ENCODE measurements at regions not wholly inside any gene's neighbourhood (a gene's known extent, or its start where the extent isn't known, plus 50 kb on each side); places are given as distances from the start of the nearest gene placed in this dataset.
"Not testable (repeated sequence)": the region's sequence is repeated elsewhere in the genome, so short reads cannot be mapped to it uniquely, and the experiment has no call there.

GRCh38 chr3:69628951-69629350 lies 110.3 kb upstream of the MITF start:
- Mint-ChIP-seq H3K4me1 (ENCODE audit: low read depth) (no peaks in the 10 kb centered on the region), H3K9me3 (peaks cover 13 to 17% of the 10 kb centered on the region in 2 donors), H3K4me3 (no peak overlapping the region), H3K27ac (no peak overlapping the region), H3K27me3 (ENCODE audit: low read depth) (no peaks in the 10 kb centered on the region), H3K36me3 (ENCODE audit: insufficient read depth in 2 of 2) (peaks cover 1 to 3% of the 10 kb centered on the region in 2 donors)
- ATAC-seq (replicated peaks in 1 of 2) (no peak), DNase-seq (no peak)

- H3K27me3 Mint-ChIP-seq (ENCODE audit: low read depth), result no peaks in the 10 kb centered on the region
- peaks cover 3 to 6% of the 10 kb centered on the region in 2 donors for H3K9me3 Mint-ChIP-seq
- ATAC-seq (replicated peaks in 1 of 2) (no peak), DNase-seq (no peak)
- H3K4me1 Mint-ChIP-seq (ENCODE audit: low read depth), result no peaks in the 10 kb centered on the region
- H3K36me3 Mint-ChIP-seq (ENCODE audit: insufficient read depth in 2 of 2), result peaks cover 2 to 5% of the 10 kb centered on the region in 2 donors
- H3K4me3 Mint-ChIP-seq, result no peak overlapping the region
- H3K27ac Mint-ChIP-seq, result no peak overlapping the region
These were observed 126.0 kb upstream of the MITF start for GRCh38 chr3:69613286-69613685.

GRCh38 chr3:69612791-69613190 lies 126.5 kb upstream of the MITF start:
- H3K9me3 Mint-ChIP-seq, result peaks cover 3 to 6% of the 10 kb centered on the region in 2 donors
- no peak overlapping the region for H3K4me3 Mint-ChIP-seq
- no peak overlapping the region for H3K27ac Mint-ChIP-seq
- no peaks in the 10 kb centered on the region for H3K4me1 Mint-ChIP-seq (ENCODE audit: low read depth)
- no peak for ATAC-seq (replicated peaks in 1 of 2)
- H3K27me3 Mint-ChIP-seq (ENCODE audit: low read depth), result no peaks in the 10 kb centered on the region
- peaks cover 2 to 5% of the 10 kb centered on the region in 2 donors for H3K36me3 Mint-ChIP-seq (ENCODE audit: insufficient read depth in 2 of 2)
- DNase-seq, result no peak

- H3K9me3 Mint-ChIP-seq; H3K4me1 Mint-ChIP-seq (ENCODE audit: low read depth); DNase-seq; H3K4me3 Mint-ChIP-seq; ATAC-seq (replicated peaks in 1 of 2); H3K36me3 Mint-ChIP-seq (ENCODE audit: insufficient read depth in 2 of 2); H3K27me3 Mint-ChIP-seq (ENCODE audit: low read depth); H3K27ac Mint-ChIP-seq: not testable (repeated sequence)
These were observed 129.7 kb upstream of the MITF start for GRCh38 chr3:69609566-69609965.

- no peak overlapping the region for H3K27ac Mint-ChIP-seq
- no peaks in the 10 kb centered on the region for H3K4me1 Mint-ChIP-seq (ENCODE audit: low read depth)
- H3K27me3 Mint-ChIP-seq (ENCODE audit: low read depth), result peaks cover 6% of the 10 kb centered on the region
- H3K4me3 Mint-ChIP-seq, result no peak overlapping the region
- peaks cover 2 to 5% of the 10 kb centered on the region in 2 donors for H3K36me3 Mint-ChIP-seq (ENCODE audit: insufficient read depth in 2 of 2)
- no peak for DNase-seq
- peaks cover 5 to 6% of the 10 kb centered on the region in 2 donors for H3K9me3 Mint-ChIP-seq
- no peak for ATAC-seq (replicated peaks in 1 of 2)
These were observed 131.6 kb upstream of the MITF start for GRCh38 chr3:69607466-69608305.

- DNase-seq, result no peak
- no peaks in the 10 kb centered on the region for H3K4me1 Mint-ChIP-seq (ENCODE audit: low read depth)
- H3K36me3 Mint-ChIP-seq (ENCODE audit: insufficient read depth in 2 of 2), result peaks cover 2 to 5% of the 10 kb centered on the region in 2 donors
- no peak for ATAC-seq (replicated peaks in 1 of 2)
- peaks cover 4 to 6% of the 10 kb centered on the region in 2 donors for H3K9me3 Mint-ChIP-seq
- peaks cover 6% of the 10 kb centered on the region for H3K27me3 Mint-ChIP-seq (ENCODE audit: low read depth)
- no peak overlapping the region for H3K4me3 Mint-ChIP-seq
- H3K27ac Mint-ChIP-seq, result no peak overlapping the region
These were observed 133.4 kb upstream of the MITF start for GRCh38 chr3:69605867-69606266.

GRCh38 chr3:69604735-69605450 lies 134.4 kb upstream of the MITF start:
- Mint-ChIP-seq H3K4me3 (no peak overlapping the region), H3K27me3 (ENCODE audit: low read depth) (peaks cover 6% of the 10 kb centered on the region), H3K4me1 (ENCODE audit: low read depth) (no peaks in the 10 kb centered on the region), H3K9me3 (peaks cover 6 to 8% of the 10 kb centered on the region in 2 donors), H3K36me3 (ENCODE audit: insufficient read depth in 2 of 2) (peaks cover 2 to 5% of the 10 kb centered on the region in 2 donors), H3K27ac (no peak overlapping the region)
- DNase-seq (no peak), ATAC-seq (replicated peaks in 1 of 2) (no peak)

GRCh38 chr3:69602112-69602511 lies 137.2 kb upstream of the MITF start:
- no peaks in the 10 kb centered on the region for H3K4me1 Mint-ChIP-seq (ENCODE audit: low read depth)
- no peaks in the 10 kb centered on the region for H3K36me3 Mint-ChIP-seq (ENCODE audit: insufficient read depth in 2 of 2)
- H3K4me3 Mint-ChIP-seq, result no peak overlapping the region
- no peak for ATAC-seq (replicated peaks in 1 of 2)
- no peak overlapping the region for H3K27ac Mint-ChIP-seq
- H3K9me3 Mint-ChIP-seq, result peaks cover 2 to 4% of the 10 kb centered on the region in 2 donors
- peaks cover 6% of the 10 kb centered on the region for H3K27me3 Mint-ChIP-seq (ENCODE audit: low read depth)
- DNase-seq, result no peak

GRCh38 chr3:69594286-69594685 lies 145.0 kb upstream of the MITF start:
- peaks cover 3% of the 10 kb centered on the region in 2 donors for H3K9me3 Mint-ChIP-seq
- no peaks in the 10 kb centered on the region for H3K4me1 Mint-ChIP-seq (ENCODE audit: low read depth)
- peaks cover 0 to 1% of the 10 kb centered on the region in 2 donors for H3K36me3 Mint-ChIP-seq (ENCODE audit: insufficient read depth in 2 of 2)
- ATAC-seq (replicated peaks in 1 of 2), result no peak
- no peaks in the 10 kb centered on the region for H3K27me3 Mint-ChIP-seq (ENCODE audit: low read depth)
- no peak overlapping the region for H3K27ac Mint-ChIP-seq
- DNase-seq, result no peak
- H3K4me3 Mint-ChIP-seq, result no peak overlapping the region

GRCh38 chr3:69591164-69591736 lies 148.0 kb upstream of the MITF start:
- Mint-ChIP-seq H3K4me3 (no peak overlapping the region), H3K27me3 (ENCODE audit: low read depth) (no peaks in the 10 kb centered on the region), H3K36me3 (ENCODE audit: insufficient read depth in 2 of 2) (peaks cover 0 to 2% of the 10 kb centered on the region in 2 donors), H3K4me1 (ENCODE audit: low read depth) (no peaks in the 10 kb centered on the region), H3K27ac (no peak overlapping the region), H3K9me3 (peaks cover 7% of the 10 kb centered on the region in 2 donors)
- DNase-seq, result no peak
- ATAC-seq (replicated peaks in 1 of 2), result no peak

GRCh38 chr3:69590111-69590510 lies 149.2 kb upstream of the MITF start:
- no peaks in the 10 kb centered on the region for H3K4me1 Mint-ChIP-seq (ENCODE audit: low read depth)
- H3K27ac Mint-ChIP-seq, result no peak overlapping the region
- no peak for DNase-seq
- peaks cover under 1% of the 10 kb centered on the region for H3K27me3 Mint-ChIP-seq (ENCODE audit: low read depth)
- no peak overlapping the region for H3K4me3 Mint-ChIP-seq
- peaks cover 7 to 8% of the 10 kb centered on the region in 2 donors for H3K9me3 Mint-ChIP-seq
- H3K36me3 Mint-ChIP-seq (ENCODE audit: insufficient read depth in 2 of 2), result peaks cover 0 to 3% of the 10 kb centered on the region in 2 donors
- no peak for ATAC-seq (replicated peaks in 1 of 2)

GRCh38 chr3:69588170-69588569 lies 151.1 kb upstream of the MITF start:
- H3K4me1 Mint-ChIP-seq (ENCODE audit: low read depth), result no peaks in the 10 kb centered on the region
- peaks cover 14 to 17% of the 10 kb centered on the region in 2 donors for H3K9me3 Mint-ChIP-seq
- DNase-seq (no peak), ATAC-seq (replicated peaks in 1 of 2) (no peak)
- peaks cover 6% of the 10 kb centered on the region for H3K27me3 Mint-ChIP-seq (ENCODE audit: low read depth)
- H3K36me3 Mint-ChIP-seq (ENCODE audit: insufficient read depth in 2 of 2), result peaks cover 0 to 3% of the 10 kb centered on the region in 2 donors
- H3K4me3 Mint-ChIP-seq, result no peak overlapping the region
- no peak overlapping the region for H3K27ac Mint-ChIP-seq

- DNase-seq (no peak), ATAC-seq (replicated peaks in 1 of 2) (no peak)
- Mint-ChIP-seq H3K36me3 (ENCODE audit: insufficient read depth in 2 of 2) (peaks cover 0 to 2% of the 10 kb centered on the region in 2 donors), H3K4me1 (ENCODE audit: low read depth) (no peaks in the 10 kb centered on the region), H3K4me3 (no peak overlapping the region), H3K27ac (no peak overlapping the region), H3K9me3 (peaks cover 11 to 14% of the 10 kb centered on the region in 2 donors), H3K27me3 (ENCODE audit: low read depth) (peaks cover 6% of the 10 kb centered on the region)
These were observed 153.8 kb upstream of the MITF start for GRCh38 chr3:69585472-69585871.

Measured in activated T-cell treated with anti-CD3 and anti-CD28 coated beads, Interleukin-2, amount 50 U/mL, for 72 hours (primary cell).